Transverse colon (tissue), 4 donors: ENCODE measurements at regions not wholly inside any gene's neighbourhood (a gene's known extent, or its start where the extent isn't known, plus 50 kb on each side); places are given as distances from the start of the nearest gene placed in this dataset.
A peak's percentile ranks its signal among the peaks of the same experiment; 100 is the strongest.

Experiments used
- DNase-seq: peaks from one replicate; pipeline ENCODE4 v3.0.0-alpha.2; 2019
- H3K27ac ChIP-seq, 4 donors: fragments of 200-600 bp; sonication (generic); 2 replicates each; pipeline ENCODE4 v1.5.1; 2016 to 2018; ENCODE audit warnings: inconsistent platforms in 4 of 4
- H3K27me3 ChIP-seq: fragments of 200-600 bp; sonication (generic); 2 replicates; pipeline ENCODE4 v1.5.1; 2017; ENCODE audit warnings: inconsistent platforms
- H3K36me3 ChIP-seq, 4 donors: fragments of 200-600 bp; sonication (generic); 2 replicates each; pipeline ENCODE4 v1.5.1; 2017 to 2019; ENCODE audit warnings: inconsistent platforms in 4 of 4
- H3K4me1 ChIP-seq, 4 donors: fragments of 200-600 bp; sonication (generic); 2 replicates each; pipeline ENCODE4 v1.5.1; 2017 to 2020; ENCODE audit warnings: inconsistent platforms in 4 of 4
- H3K4me3 ChIP-seq, 4 donors: fragments of 200-600 bp; sonication (generic); 1 replicate in 1 of 4; 2 replicates in 3 of 4; pipeline versions ENCODE4 v1.5.1 to v1.6.1; 2017 to 2019; ENCODE audit warnings: inconsistent platforms in 4 of 4
- H3K9me3 ChIP-seq, 2 donors: fragments of 200-600 bp; sonication (generic); 2 replicates each; pipeline ENCODE4 v1.5.1; 2017 to 2019; ENCODE audit warnings: inconsistent platforms in 2 of 2
- CTCF ChIP-seq, 5 experiments: fragments of 200-600 bp in 3 of 5; fragments of 450-650 bp in 2 of 5; sonication (generic) in 3 of 5; IDR thresholded peaks; 1 replicate in 2 of 5; 2 replicates in 3 of 5; pipeline ENCODE4 v1.5.1; 2016 to 2017; ENCODE audit warnings: antibody characterized with exemption in 5 of 5, inconsistent platforms in 3 of 5, mild to moderate bottlenecking in 2 of 5, moderate library complexity in 1 of 5
- EP300 ChIP-seq: sonication (generic); formaldehyde crosslinking; IDR thresholded peaks from one replicate; pipeline ENCODE4 v1.6.1; 2017; ENCODE audit warnings: antibody characterized with exemption, low read depth
- POLR2A ChIP-seq: fragments of 450-650 bp; IDR thresholded peaks from one replicate; pipeline ENCODE4 v1.6.1; 2016; ENCODE audit warnings: antibody characterized with exemption, mild to moderate bottlenecking, moderate library complexity
- POLR2AphosphoS5 ChIP-seq, 3 donors: sonication (generic); formaldehyde crosslinking; IDR thresholded peaks; one replicate each; pipeline ENCODE4 v1.6.1; 2016; ENCODE audit warnings: antibody characterized with exemption in 3 of 3
- WGBS, 2 donors: methylation state at CpG; one replicate each; pipeline ENCODE4 v1.1.5; 2018; ENCODE audit warnings: low coverage in 1 of 2; 5-methylcytosine and 5-hydroxymethylcytosine counted together
- in situ Hi-C, 4 donors: fragments of 200-750 bp; cut with MboI; loops; one replicate each; pipeline versions ENCODE4 v1.15.0 to v1.15.1; 2017; ENCODE audit warnings: low sequenced_read_pairs in 3 of 4, low pct_ligation_motif_present in 1 of 4, low pct_unique_long_range_greater_than_20kb in 1 of 4
- intact Hi-C: fragments of 100-400 bp; cut with DNase I; formaldehyde crosslinking; loops from one replicate; pipeline ENCODE4 v1.15.1; 2023; ENCODE audit warnings: low total_unique reads

- in situ Hi-C loops, result loop anchor here in 1 of 4 donors (25.0 kb wide), 1 partner anchor 369 kb away; no protein-coding TSS in a partner anchor
- Histone ChIP-seq H3K9me3 (no peaks in the 10 kb centered on the region), H3K4me3 (no peak overlapping the region), H3K27me3 (no peaks in the 10 kb centered on the region), H3K36me3 (no peaks in the 10 kb centered on the region), H3K4me1 (peaks cover 64 to 96% (median 85%) of the 10 kb centered on the region in 4 donors), H3K27ac (peak overlapping the region; percentile 87 to 92 (median 91))
- WGBS, 2 donors, result 14% methylated on average over 14 of the region's 20 CpGs; no CpG with 5 or more reads in 1 of the 2 donors
- TF ChIP-seq POLR2AphosphoS5 (IDR thresholded peaks at IDR 0.05), result peak; percentile 63 to 73 (median 70)
- no peak for TF ChIP-seq CTCF (IDR thresholded peaks at IDR 0.05)
- DNase-seq, result peak; percentile 87
- intact Hi-C loops, result no loop called here
These were observed 97.9 kb downstream of the RFLNA start for GRCh38 chr12:124392667-124393413.

GRCh38 chr12:124392271-124392666 lies 97.4 kb downstream of the RFLNA start:
- peaks cover 64 to 96% (median 84%) of the 10 kb centered on the region in 4 donors for H3K4me1 ChIP-seq
- 57% methylated on average over 11 of the region's 16 CpGs; no CpG with 5 or more reads in 1 of the 2 donors for WGBS, 2 donors
- intact Hi-C loops (no loop called here), in situ Hi-C loops (loop anchor here in 1 of 4 donors (25.0 kb wide), 1 partner anchor 370 kb away; no protein-coding TSS in a partner anchor)
- H3K4me3 ChIP-seq, result no peak overlapping the region
- no peaks in the 10 kb centered on the region for H3K9me3 ChIP-seq
- no peak for TF ChIP-seq POLR2A
- no peak for TF ChIP-seq POLR2AphosphoS5 (IDR thresholded peaks at IDR 0.05)
- peak in 1 of 5 experiments; percentile 10 for TF ChIP-seq CTCF (IDR thresholded peaks at IDR 0.05)
- TF ChIP-seq EP300, result no peak
- H3K36me3 ChIP-seq, result no peaks in the 10 kb centered on the region
- DNase-seq, result peak; percentile 40
- H3K27me3 ChIP-seq, result no peaks in the 10 kb centered on the region
- H3K27ac ChIP-seq, result peak overlapping the region; percentile 87 to 92 (median 91)

GRCh38 chr12:124391340-124392261 lies 96.7 kb downstream of the RFLNA start:
- WGBS, 2 donors, result 77 to 79% methylated on average over 11 to 34 of the region's 35 CpGs
- H3K27me3 ChIP-seq, result no peaks in the 10 kb centered on the region
- no peak overlapping the region for H3K4me3 ChIP-seq
- H3K27ac ChIP-seq, result peak overlapping the region; percentile 87 to 92 (median 91)
- no peaks in the 10 kb centered on the region for H3K36me3 ChIP-seq
- TF ChIP-seq POLR2AphosphoS5 (IDR thresholded peaks at IDR 0.05), result no peak
- TF ChIP-seq CTCF (IDR thresholded peaks at IDR 0.05), result no peak
- no peak for TF ChIP-seq POLR2A
- DNase-seq, result peak; percentile 71
- in situ Hi-C loops (loop anchor here in 1 of 4 donors (25.0 kb wide), 1 partner anchor 371 kb away; no protein-coding TSS in a partner anchor), intact Hi-C loops (no loop called here)
- H3K9me3 ChIP-seq, result no peaks in the 10 kb centered on the region
- peaks cover 64 to 96% (median 80%) of the 10 kb centered on the region in 4 donors for H3K4me1 ChIP-seq
